Fibroblast of skin of abdomen (primary cell): ENCODE measurements at regions not wholly inside any gene's neighbourhood (a gene's known extent, or its start where the extent isn't known, plus 50 kb on each side); places are given as distances from the start of the nearest gene placed in this dataset.

Experiments
- DNase-seq: peaks from one replicate; pipeline ENCODE4 v3.0.0-alpha.2; 2013

- DNase-seq = no peak
These were observed 833.7 kb upstream of the ROBO1 start for GRCh38 chr3:80601479-80601878.

GRCh38 chr3:80592792-80593191 is 825.0 kb upstream of the ROBO1 start:
- DNase-seq = no peak

GRCh38 chr3:80586338-80586737 is 818.5 kb upstream of the ROBO1 start:
- no peak for DNase-seq

- DNase-seq = no peak
These were observed 812.3 kb upstream of the ROBO1 start for GRCh38 chr3:80580146-80580545.

- no peak for DNase-seq
These were observed 796.6 kb upstream of the ROBO1 start for GRCh38 chr3:80564391-80564790.

GRCh38 chr3:80559701-80560100 is 791.9 kb upstream of the ROBO1 start:
- no peak for DNase-seq

GRCh38 chr3:80556763-80557162 is 789.0 kb upstream of the ROBO1 start:
- no peak for DNase-seq

GRCh38 chr3:80554304-80554703 is 786.5 kb upstream of the ROBO1 start:
- DNase-seq = no peak

GRCh38 chr3:80553211-80553610 is 785.4 kb upstream of the ROBO1 start:
- no peak for DNase-seq

GRCh38 chr3:80550174-80550573 is 782.4 kb upstream of the ROBO1 start:
- DNase-seq = no peak

- no peak for DNase-seq
These were observed 781.4 kb upstream of the ROBO1 start for GRCh38 chr3:80549173-80549572.

- DNase-seq = no peak
These were observed 775.4 kb upstream of the ROBO1 start for GRCh38 chr3:80543154-80543553.

GRCh38 chr3:80542456-80542855 is 774.7 kb upstream of the ROBO1 start:
- no peak for DNase-seq

GRCh38 chr3:80537680-80538079 is 769.9 kb upstream of the ROBO1 start:
- no peak for DNase-seq

- no peak for DNase-seq
These were observed 767.5 kb upstream of the ROBO1 start for GRCh38 chr3:80535286-80535685.

- DNase-seq = no peak
These were observed 765.8 kb upstream of the ROBO1 start for GRCh38 chr3:80533553-80533952.

- no peak for DNase-seq
These were observed 758.4 kb upstream of the ROBO1 start for GRCh38 chr3:80526153-80526552.

- no peak for DNase-seq
These were observed 753.3 kb upstream of the ROBO1 start for GRCh38 chr3:80521081-80521480.

- DNase-seq = no peak
These were observed 751.6 kb upstream of the ROBO1 start for GRCh38 chr3:80519436-80519835.

- DNase-seq = no peak
These were observed 728.7 kb upstream of the ROBO1 start for GRCh38 chr3:80496452-80496851.

GRCh38 chr3:80492162-80492561 is 724.4 kb upstream of the ROBO1 start:
- DNase-seq = no peak

GRCh38 chr3:80472961-80473360 is 705.2 kb upstream of the ROBO1 start:
- no peak for DNase-seq

GRCh38 chr3:80472459-80472858 is 704.7 kb upstream of the ROBO1 start:
- no peak for DNase-seq

GRCh38 chr3:80470433-80470832 is 702.6 kb upstream of the ROBO1 start:
- no peak for DNase-seq

GRCh38 chr3:80465746-80466145 is 697.9 kb upstream of the ROBO1 start:
- DNase-seq = no peak

- no peak for DNase-seq
These were observed 683.6 kb upstream of the ROBO1 start for GRCh38 chr3:80451393-80451792.
